Activated T-cell treated with anti-CD3 and anti-CD28 coated beads, Interleukin-2, amount 50 U/mL, for 24 hours (primary cell): ENCODE measurements at regions not wholly inside any gene's neighbourhood (a gene's known extent, or its start where the extent isn't known, plus 50 kb on each side); places are given as distances from the start of the nearest gene placed in this dataset.

Source experiments
- DNase-seq: peaks from one replicate; pipeline ENCODE4 v3.0.0-alpha.2; 2020
- H3K27ac Mint-ChIP-seq: 2 replicates; pipeline ENCODE4 v1.8.0; 2020; ENCODE audit warnings: mild to moderate bottlenecking, mixed read lengths
- H3K27me3 Mint-ChIP-seq: 2 replicates; pipeline ENCODE4 v1.8.0; 2020; ENCODE audit warnings: mixed read lengths
- H3K36me3 Mint-ChIP-seq: 2 replicates; pipeline ENCODE4 v1.8.0; 2020; ENCODE audit warnings: low read depth, mixed read lengths
- H3K4me1 Mint-ChIP-seq: 2 replicates; pipeline ENCODE4 v1.8.0; 2020; ENCODE audit warnings: low read depth, mixed read lengths
- H3K4me3 Mint-ChIP-seq: 2 replicates; pipeline ENCODE4 v1.8.0; 2020; ENCODE audit warnings: mild to moderate bottlenecking, moderate library complexity, mixed read lengths
- H3K9me3 Mint-ChIP-seq: 2 replicates; pipeline ENCODE4 v1.8.0; 2020; ENCODE audit warnings: mixed read lengths

DNA sequence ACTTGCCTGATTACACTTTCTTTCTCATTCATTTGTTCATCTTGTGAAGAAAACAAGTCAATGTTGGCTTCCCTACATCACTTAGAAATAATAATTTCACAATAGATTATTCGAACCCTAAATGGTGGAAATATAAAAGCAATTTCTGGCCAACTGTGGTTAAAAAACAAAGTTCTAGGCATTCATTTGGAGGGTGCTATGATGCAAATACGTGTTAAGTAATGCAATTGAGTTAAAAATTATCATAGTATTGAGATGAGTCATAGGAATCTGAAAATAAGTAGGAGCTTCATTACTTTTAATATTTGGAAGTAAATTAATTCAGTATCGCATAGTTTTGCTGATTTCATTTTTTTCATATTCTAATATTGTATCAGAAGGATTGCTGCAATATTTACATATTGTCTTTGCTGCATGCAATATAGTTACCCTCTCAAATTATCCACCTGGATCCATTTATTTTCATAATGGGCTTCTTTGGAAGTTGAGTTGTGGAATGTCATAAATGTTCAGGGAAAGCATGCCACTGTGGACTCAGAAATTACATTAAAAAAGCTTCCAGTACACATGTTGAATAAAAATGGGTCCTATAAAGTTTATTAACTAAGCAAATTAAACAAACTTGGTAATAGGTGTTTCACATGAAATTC, 647.7 kb upstream of the WWC1 start:
- H3K4me1 Mint-ChIP-seq = no peaks in the 10 kb centered on the region
- DNase-seq = no peak
- H3K27ac Mint-ChIP-seq = no peak overlapping the region
- no peaks in the 10 kb centered on the region for H3K9me3 Mint-ChIP-seq
- no peak overlapping the region for H3K4me3 Mint-ChIP-seq
- no peaks in the 10 kb centered on the region for H3K27me3 Mint-ChIP-seq
- no peaks in the 10 kb centered on the region for H3K36me3 Mint-ChIP-seq

DNA sequence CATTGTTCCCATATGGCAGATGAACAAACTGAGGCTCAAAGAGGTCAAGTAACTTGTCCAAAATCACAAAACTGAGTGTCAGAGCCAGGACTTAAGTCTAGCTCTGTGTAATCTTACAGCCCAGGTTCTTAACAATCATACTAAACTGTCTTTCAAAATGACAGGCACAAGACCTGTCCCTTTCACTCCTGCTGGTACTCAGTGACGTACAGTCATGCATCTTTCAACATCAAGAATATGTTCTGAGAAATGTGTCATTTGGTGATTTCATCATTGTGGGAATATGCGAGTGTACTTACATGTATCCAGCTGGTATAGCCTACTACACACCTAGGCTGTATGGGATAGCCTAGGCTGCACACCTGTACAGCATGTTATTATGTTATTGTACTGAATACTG, 646.8 kb upstream of the WWC1 start:
- no peak overlapping the region for H3K4me3 Mint-ChIP-seq
- H3K9me3 Mint-ChIP-seq = no peaks in the 10 kb centered on the region
- H3K4me1 Mint-ChIP-seq = no peaks in the 10 kb centered on the region
- H3K36me3 Mint-ChIP-seq = no peaks in the 10 kb centered on the region
- no peaks in the 10 kb centered on the region for H3K27me3 Mint-ChIP-seq
- DNase-seq = no peak
- no peak overlapping the region for H3K27ac Mint-ChIP-seq

DNA sequence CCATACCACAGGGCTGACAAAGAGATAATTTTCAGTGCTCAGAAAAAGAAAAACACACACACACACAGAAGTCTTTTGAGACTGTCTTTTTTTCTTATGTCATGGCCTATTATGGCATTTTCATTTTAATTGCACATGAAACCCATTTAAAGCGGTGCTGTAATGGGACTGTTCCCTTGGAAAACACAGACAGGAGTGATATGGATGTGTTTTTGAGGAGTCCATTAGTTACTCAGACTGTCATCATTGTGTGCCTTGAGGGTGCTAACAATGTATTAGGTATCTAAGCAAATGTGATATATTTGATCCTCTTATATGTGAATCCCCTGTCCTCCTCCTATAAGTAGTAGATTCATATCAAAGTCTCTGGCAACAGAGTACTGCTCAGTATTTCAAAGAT, 642.0 kb upstream of the WWC1 start:
- Mint-ChIP-seq H3K36me3 (no peaks in the 10 kb centered on the region), H3K27me3 (no peaks in the 10 kb centered on the region), H3K4me1 (no peaks in the 10 kb centered on the region), H3K4me3 (no peak overlapping the region), H3K9me3 (no peaks in the 10 kb centered on the region), H3K27ac (no peak overlapping the region)
- no peak for DNase-seq

- H3K27me3 Mint-ChIP-seq = no peaks in the 10 kb centered on the region
- H3K4me3 Mint-ChIP-seq = no peak overlapping the region
- H3K4me1 Mint-ChIP-seq = no peaks in the 10 kb centered on the region
- no peak overlapping the region for H3K27ac Mint-ChIP-seq
- no peak for DNase-seq
- no peaks in the 10 kb centered on the region for H3K36me3 Mint-ChIP-seq
- no peaks in the 10 kb centered on the region for H3K9me3 Mint-ChIP-seq
Observed at GRCh38 chr5:167652690-167653089, 638.8 kb upstream of the WWC1 start.

DNA sequence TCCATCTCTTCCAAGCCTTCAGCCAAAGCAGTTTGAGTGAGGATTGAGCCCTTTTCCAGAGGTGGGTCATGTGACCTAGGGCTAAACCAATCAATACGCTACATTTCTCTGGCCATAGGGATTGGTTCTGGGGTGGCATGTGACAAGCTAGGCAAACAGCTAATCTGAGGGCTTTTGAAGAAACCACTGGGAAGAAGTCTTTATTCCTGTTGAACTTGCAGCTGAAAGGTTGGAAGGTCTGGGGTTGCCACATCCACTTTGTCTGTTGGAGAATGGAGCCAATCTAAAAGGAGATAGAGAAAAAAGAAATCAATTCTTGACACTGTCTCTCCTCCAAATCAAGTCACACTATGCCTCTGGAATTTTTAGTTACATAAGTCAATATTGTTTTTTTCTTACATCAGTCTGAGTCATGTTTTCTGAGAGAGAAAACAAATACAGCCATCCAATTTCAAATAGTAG, 637.8 kb upstream of the WWC1 start:
- DNase-seq = no peak
- no peaks in the 10 kb centered on the region for H3K9me3 Mint-ChIP-seq
- no peak overlapping the region for H3K4me3 Mint-ChIP-seq
- no peak overlapping the region for H3K27ac Mint-ChIP-seq
- H3K4me1 Mint-ChIP-seq = no peaks in the 10 kb centered on the region
- H3K27me3 Mint-ChIP-seq = no peaks in the 10 kb centered on the region
- no peaks in the 10 kb centered on the region for H3K36me3 Mint-ChIP-seq

DNA sequence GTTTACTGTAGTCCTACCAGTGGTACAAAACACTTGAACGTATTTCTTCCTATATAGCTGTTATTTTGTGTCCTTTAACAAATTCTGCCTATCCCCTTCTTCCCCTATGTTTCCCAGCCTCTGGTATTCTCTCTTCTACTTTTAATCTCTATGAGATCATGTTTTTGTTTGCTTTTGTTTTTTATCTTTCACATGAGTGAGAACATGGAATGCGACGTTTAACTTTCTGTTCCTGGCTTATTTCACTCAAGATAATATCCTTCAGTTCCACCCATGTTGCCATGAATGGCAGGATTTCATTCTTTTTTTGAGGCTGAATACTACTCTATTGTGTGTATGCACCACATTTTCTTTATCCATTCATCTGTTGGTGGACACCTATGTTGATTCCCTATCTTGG, 634.4 kb upstream of the WWC1 start:
- Mint-ChIP-seq H3K9me3 (no peaks in the 10 kb centered on the region), H3K27me3 (no peaks in the 10 kb centered on the region), H3K4me1 (no peaks in the 10 kb centered on the region), H3K36me3 (no peaks in the 10 kb centered on the region), H3K27ac (no peak overlapping the region), H3K4me3 (no peak overlapping the region)
- DNase-seq = no peak

- Mint-ChIP-seq H3K4me3 (no peak overlapping the region), H3K27me3 (no peaks in the 10 kb centered on the region), H3K27ac (no peak overlapping the region), H3K9me3 (no peaks in the 10 kb centered on the region), H3K36me3 (no peaks in the 10 kb centered on the region), H3K4me1 (no peaks in the 10 kb centered on the region)
- DNase-seq = no peak
Observed at GRCh38 chr5:167658889-167659288, 632.6 kb upstream of the WWC1 start.

DNA sequence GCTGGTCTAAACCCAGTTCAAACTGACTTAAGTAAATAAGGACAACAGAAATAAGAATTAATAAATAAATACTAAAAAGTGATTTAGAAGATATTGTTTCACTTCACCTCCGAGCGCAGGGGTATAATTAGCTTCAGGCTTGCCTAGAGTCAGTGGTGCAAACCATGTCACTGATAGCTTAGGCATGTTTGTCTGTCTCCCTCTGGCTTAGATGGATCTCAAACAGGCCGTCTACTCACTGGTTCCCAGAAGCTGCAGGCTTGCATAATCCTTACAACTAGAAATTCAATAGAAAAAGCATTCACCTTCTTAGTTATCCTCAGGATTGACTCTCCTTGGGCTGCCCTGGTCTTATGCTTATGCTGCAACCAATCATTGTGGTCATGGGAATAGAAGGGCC, 629.8 kb upstream of the WWC1 start:
- H3K4me1 Mint-ChIP-seq = no peaks in the 10 kb centered on the region
- no peaks in the 10 kb centered on the region for H3K36me3 Mint-ChIP-seq
- no peaks in the 10 kb centered on the region for H3K27me3 Mint-ChIP-seq
- H3K27ac Mint-ChIP-seq = no peak overlapping the region
- no peak overlapping the region for H3K4me3 Mint-ChIP-seq
- DNase-seq = no peak
- no peaks in the 10 kb centered on the region for H3K9me3 Mint-ChIP-seq

DNA sequence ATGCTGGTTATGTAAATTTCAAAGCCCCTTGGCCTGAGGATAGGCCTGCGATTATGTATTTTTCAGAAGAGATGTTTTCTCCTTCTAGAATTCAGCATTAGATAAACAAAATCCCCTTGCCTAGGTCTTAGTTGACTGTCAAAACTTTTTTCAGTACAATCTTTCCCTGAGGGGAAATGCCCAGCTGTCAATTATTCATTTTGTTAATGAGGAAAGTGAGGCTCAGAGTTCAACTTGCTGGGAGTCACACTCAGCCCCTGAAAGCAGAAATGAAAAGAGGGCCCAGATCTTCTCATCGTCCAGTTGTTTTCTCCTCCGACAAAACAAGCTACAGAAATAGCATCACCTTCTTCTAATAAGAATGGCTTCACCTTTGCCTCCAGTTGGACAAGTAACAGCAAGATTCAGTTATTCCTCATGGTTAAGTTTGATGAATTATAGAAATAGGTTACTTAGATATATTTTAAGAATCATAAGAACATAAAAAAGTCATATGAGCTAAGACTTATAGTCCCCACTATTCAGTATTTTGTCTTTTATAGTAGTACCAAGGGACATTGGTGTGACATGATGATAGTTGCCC, 627.1 kb upstream of the WWC1 start:
- no peak overlapping the region for H3K4me3 Mint-ChIP-seq
- H3K36me3 Mint-ChIP-seq = no peaks in the 10 kb centered on the region
- H3K4me1 Mint-ChIP-seq = no peaks in the 10 kb centered on the region
- H3K9me3 Mint-ChIP-seq = no peaks in the 10 kb centered on the region
- H3K27ac Mint-ChIP-seq = no peak overlapping the region
- no peaks in the 10 kb centered on the region for H3K27me3 Mint-ChIP-seq
- no peak for DNase-seq

- Mint-ChIP-seq H3K27me3 (peaks cover 5% of the 10 kb centered on the region), H3K4me1 (no peaks in the 10 kb centered on the region), H3K36me3 (no peaks in the 10 kb centered on the region), H3K4me3 (no peak overlapping the region), H3K27ac (no peak overlapping the region), H3K9me3 (no peaks in the 10 kb centered on the region)
- no peak for DNase-seq
Observed at GRCh38 chr5:167665841-167666375, 625.5 kb upstream of the WWC1 start.

DNA sequence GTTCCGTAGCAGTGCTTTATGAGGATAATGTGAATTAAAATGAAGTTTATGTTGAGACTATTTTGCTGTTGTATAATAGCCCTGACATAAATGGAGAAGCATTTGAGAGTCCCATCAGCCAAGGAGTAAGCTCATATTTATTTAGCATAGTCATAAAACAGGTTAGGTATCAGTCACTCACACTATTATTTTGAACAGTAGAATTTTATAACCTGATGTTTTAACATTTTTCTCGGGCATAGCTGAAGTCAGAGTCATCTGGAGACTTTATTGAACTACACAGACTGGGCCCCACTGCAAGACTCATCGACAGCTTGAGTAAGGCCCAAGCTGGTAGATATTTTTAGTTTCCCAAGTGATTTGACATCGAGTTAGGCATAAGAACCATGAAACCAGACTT, 620.3 kb upstream of the WWC1 start:
- H3K9me3 Mint-ChIP-seq = peaks cover 1% of the 10 kb centered on the region
- no peak overlapping the region for H3K4me3 Mint-ChIP-seq
- H3K27ac Mint-ChIP-seq = no peak overlapping the region
- no peaks in the 10 kb centered on the region for H3K4me1 Mint-ChIP-seq
- peaks cover 6% of the 10 kb centered on the region for H3K27me3 Mint-ChIP-seq
- DNase-seq = no peak
- H3K36me3 Mint-ChIP-seq = no peaks in the 10 kb centered on the region

- no peak for DNase-seq
- Mint-ChIP-seq H3K9me3 (peaks cover 11% of the 10 kb centered on the region), H3K4me3 (no peak overlapping the region), H3K27me3 (peaks cover 6% of the 10 kb centered on the region), H3K36me3 (no peaks in the 10 kb centered on the region), H3K4me1 (no peaks in the 10 kb centered on the region), H3K27ac (no peak overlapping the region)
Observed at GRCh38 chr5:167673942-167674341, 617.5 kb upstream of the WWC1 start.

GRCh38 chr5:167678481-167678880, 613.0 kb upstream of the WWC1 start:
- Mint-ChIP-seq H3K4me3 (no peak overlapping the region), H3K36me3 (no peaks in the 10 kb centered on the region), H3K9me3 (peaks cover 19% of the 10 kb centered on the region), H3K4me1 (no peaks in the 10 kb centered on the region), H3K27me3 (no peaks in the 10 kb centered on the region), H3K27ac (no peak overlapping the region)
- DNase-seq = no peak

- H3K36me3 Mint-ChIP-seq = no peaks in the 10 kb centered on the region
- no peak overlapping the region for H3K4me3 Mint-ChIP-seq
- DNase-seq = no peak
- H3K4me1 Mint-ChIP-seq = no peaks in the 10 kb centered on the region
- H3K27ac Mint-ChIP-seq = no peak overlapping the region
- H3K9me3 Mint-ChIP-seq = peaks cover 12% of the 10 kb centered on the region
- H3K27me3 Mint-ChIP-seq = no peaks in the 10 kb centered on the region
Observed at GRCh38 chr5:167684251-167684650, 607.2 kb upstream of the WWC1 start.

- Mint-ChIP-seq H3K36me3 (no peaks in the 10 kb centered on the region), H3K4me3 (no peak overlapping the region), H3K4me1 (no peaks in the 10 kb centered on the region), H3K27me3 (no peaks in the 10 kb centered on the region), H3K27ac (no peak overlapping the region), H3K9me3 (peaks cover 3% of the 10 kb centered on the region)
- DNase-seq = no peak
Observed at GRCh38 chr5:167688341-167689130, 602.9 kb upstream of the WWC1 start.
